ENCODE measurements at regions not wholly inside any gene's neighbourhood (a gene's known extent, or its start where the extent isn't known, plus 50 kb on each side); places are given as distances from the start of the nearest gene placed in this dataset.

DNA sequence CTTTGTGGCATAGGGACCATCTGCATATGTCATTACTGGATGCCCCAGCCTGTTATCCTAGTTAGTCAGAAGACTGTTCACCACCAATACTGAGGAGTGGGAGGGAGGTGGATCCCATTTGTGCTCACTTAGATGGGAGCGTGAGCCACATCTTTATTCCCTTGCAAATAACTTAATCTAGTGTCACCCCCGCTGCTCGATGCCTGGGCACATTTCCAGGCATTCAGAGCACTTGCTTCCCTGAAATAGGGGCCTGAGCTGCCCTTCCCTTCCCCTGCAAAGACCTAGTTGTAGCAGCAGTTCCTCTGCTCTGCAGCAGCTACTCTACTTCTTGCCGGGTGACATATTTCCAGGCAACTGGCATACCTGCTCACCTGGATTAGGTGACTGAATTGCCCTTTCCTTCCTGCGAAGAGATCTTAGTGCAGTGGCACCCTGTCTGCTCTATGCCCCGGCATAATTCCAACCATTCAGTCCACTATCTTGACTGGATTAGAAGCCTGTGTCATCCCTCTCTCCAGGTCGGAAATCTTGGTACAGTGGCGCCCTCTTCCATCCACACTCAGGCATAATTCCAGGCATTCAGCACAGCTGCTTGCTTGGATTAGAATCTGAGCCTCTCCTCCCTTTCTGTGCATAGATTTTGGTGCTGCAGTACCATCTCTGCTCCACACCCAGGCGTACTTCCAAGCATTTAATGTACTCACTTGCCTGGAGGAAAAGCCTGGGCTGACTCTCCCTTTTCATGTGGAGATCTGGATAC, 1389.1 kb upstream of the TMEFF2 start (continued):
- TF ChIP-seq RFX5 (IDR thresholded peaks at IDR 0.05; ENCODE audit: borderline replicate concordance, low read depth, low read length) (no peak), PHF8 (conservative IDR thresholded peaks at IDR 0.05; ENCODE audit: low read depth, low read length) (no peak), SIRT6 (IDR thresholded peaks at IDR 0.05; ENCODE audit: low read length) (no peak)
